ENCODE measurements at regions not wholly inside any gene's neighbourhood (a gene's known extent, or its start where the extent isn't known, plus 50 kb on each side); places are given as distances from the start of the nearest gene placed in this dataset.

DNA sequence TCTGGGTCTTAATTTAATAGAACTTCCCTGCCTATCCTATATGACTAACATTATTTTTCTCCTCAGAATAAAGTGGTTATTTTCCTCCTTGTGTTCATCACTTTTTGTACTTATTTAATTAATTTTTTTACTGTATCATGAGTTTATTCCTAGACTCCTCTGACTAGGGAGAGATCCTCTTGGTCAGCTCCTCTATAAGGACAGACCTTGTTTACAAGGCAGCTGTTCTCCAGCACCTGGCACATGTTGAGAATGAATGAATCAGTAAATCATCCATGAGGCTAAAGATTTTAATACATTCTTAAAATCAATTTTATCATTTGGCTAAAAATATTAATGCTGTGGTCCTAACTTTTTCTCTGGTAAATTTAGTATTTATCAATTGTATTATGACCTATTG is 139.8 kb downstream of the NUDT12 start:
- TF ChIP-seq, protein P1, sequence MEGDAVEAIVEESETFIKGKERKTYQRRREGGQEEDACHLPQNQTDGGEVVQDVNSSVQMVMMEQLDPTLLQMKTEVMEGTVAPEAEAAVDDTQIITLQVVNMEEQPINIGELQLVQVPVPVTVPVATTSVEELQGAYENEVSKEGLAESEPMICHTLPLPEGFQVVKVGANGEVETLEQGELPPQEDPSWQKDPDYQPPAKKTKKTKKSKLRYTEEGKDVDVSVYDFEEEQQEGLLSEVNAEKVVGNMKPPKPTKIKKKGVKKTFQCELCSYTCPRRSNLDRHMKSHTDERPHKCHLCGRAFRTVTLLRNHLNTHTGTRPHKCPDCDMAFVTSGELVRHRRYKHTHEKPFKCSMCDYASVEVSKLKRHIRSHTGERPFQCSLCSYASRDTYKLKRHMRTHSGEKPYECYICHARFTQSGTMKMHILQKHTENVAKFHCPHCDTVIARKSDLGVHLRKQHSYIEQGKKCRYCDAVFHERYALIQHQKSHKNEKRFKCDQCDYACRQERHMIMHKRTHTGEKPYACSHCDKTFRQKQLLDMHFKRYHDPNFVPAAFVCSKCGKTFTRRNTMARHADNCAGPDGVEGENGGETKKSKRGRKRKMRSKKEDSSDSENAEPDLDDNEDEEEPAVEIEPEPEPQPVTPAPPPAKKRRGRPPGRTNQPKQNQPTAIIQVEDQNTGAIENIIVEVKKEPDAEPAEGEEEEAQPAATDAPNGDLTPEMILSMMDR (IDR thresholded peaks at IDR 0.05; ENCODE audit: low read depth, low read length, missing control alignments) = no peak
- Histone ChIP-seq H3K27ac (no peak overlapping the region), H3K27me3 (replicated peaks) (no peaks in the 10 kb centered on the region), H3K36me3 (replicated peaks) (no peaks in the 10 kb centered on the region), H3K4me3 (ENCODE audit: low read depth, low read length) (no peak overlapping the region)
- in situ Hi-C loops (cut with HindIII; ENCODE audit: low pct_ligation_motif_present, low sequenced_read_pairs) = no loop called here
- DNase-seq = no peak

DNA sequence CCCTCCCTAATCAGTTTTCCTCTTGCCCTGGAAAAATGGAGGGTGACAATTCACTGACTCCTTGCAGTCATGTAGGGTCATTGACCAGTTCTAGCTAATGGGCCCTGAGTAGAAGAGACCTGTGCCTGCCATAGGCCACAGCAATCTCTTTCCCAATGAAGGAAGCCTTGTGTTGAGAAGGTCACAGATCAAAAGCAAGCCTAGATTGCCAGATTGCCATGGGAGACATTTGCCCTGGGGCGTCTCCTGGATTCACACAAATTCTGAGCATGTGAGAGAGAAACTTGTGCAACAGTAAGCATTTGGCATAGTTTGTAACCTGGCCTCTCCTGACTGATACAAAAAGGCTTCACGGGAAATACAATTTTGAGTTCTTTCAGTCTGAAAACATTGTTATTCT is 148.0 kb downstream of the NUDT12 start:
- Histone ChIP-seq H3K4me3 (ENCODE audit: low read depth, low read length) (no peak overlapping the region), H3K27ac (no peak overlapping the region), H3K27me3 (replicated peaks) (no peaks in the 10 kb centered on the region), H3K36me3 (replicated peaks) (no peaks in the 10 kb centered on the region)
- in situ Hi-C loops (cut with HindIII; ENCODE audit: low pct_ligation_motif_present, low sequenced_read_pairs) = no loop called here
- no peak for DNase-seq
- TF ChIP-seq, protein P1 (IDR thresholded peaks at IDR 0.05; ENCODE audit: low read depth, low read length, missing control alignments) = no peak

DNA sequence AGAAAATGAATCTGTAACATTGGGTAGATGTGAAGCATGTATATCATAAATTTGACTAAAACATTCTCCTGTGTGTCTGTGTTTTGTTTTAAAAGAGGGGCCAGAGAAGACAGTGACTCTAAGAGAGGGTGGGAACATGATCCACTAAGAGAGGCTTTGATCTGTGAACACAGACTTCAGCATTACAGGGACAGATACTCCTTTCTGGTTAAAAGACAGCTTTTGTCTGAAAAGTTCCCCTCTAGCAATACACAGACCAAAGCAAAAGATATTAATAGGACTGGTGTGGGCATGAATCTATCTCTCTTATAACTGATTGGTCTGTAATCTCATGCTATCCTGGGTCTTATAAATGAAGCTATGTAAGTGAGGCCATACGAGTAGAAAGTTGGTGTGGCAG is 150.9 kb downstream of the NUDT12 start:
- H3K4me3 ChIP-seq (ENCODE audit: low read depth, low read length) = no peak overlapping the region
- no peak overlapping the region for H3K27ac ChIP-seq
- TF ChIP-seq, protein P1 (IDR thresholded peaks at IDR 0.05; ENCODE audit: low read depth, low read length, missing control alignments) = no peak
- H3K36me3 ChIP-seq (replicated peaks) = no peaks in the 10 kb centered on the region
- in situ Hi-C loops (cut with HindIII; ENCODE audit: low pct_ligation_motif_present, low sequenced_read_pairs) = no loop called here
- no peak for DNase-seq
- H3K27me3 ChIP-seq (replicated peaks) = no peaks in the 10 kb centered on the region

DNA sequence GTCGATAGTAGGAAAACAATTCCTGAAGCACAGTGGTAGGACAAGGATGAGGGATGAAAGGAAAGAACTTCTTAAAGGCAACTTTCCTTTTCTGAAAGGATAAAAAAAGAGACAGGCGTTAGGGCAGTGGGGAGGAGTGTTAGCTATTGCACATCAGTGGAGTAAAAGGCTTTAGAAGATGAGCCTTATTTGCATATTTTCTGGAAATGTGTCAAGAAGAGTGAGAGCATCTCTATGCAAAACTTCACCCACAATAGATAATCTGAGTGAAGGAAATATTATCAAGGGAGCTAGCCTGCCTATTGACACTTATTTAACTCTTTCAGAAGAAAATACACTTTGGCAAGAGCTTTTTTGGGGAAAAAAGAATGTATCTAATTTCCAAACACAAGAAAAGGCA is 151.6 kb downstream of the MACIR start:
- H3K4me3 ChIP-seq (ENCODE audit: low read depth, low read length) = no peak overlapping the region
- H3K27me3 ChIP-seq (replicated peaks) = no peaks in the 10 kb centered on the region
- in situ Hi-C loops (cut with HindIII; ENCODE audit: low pct_ligation_motif_present, low sequenced_read_pairs) = no loop called here
- TF ChIP-seq, protein P1 (IDR thresholded peaks at IDR 0.05; ENCODE audit: low read depth, low read length, missing control alignments) = no peak
- no peaks in the 10 kb centered on the region for H3K36me3 ChIP-seq (replicated peaks)
- no peak for DNase-seq
- H3K27ac ChIP-seq = no peak overlapping the region

DNA sequence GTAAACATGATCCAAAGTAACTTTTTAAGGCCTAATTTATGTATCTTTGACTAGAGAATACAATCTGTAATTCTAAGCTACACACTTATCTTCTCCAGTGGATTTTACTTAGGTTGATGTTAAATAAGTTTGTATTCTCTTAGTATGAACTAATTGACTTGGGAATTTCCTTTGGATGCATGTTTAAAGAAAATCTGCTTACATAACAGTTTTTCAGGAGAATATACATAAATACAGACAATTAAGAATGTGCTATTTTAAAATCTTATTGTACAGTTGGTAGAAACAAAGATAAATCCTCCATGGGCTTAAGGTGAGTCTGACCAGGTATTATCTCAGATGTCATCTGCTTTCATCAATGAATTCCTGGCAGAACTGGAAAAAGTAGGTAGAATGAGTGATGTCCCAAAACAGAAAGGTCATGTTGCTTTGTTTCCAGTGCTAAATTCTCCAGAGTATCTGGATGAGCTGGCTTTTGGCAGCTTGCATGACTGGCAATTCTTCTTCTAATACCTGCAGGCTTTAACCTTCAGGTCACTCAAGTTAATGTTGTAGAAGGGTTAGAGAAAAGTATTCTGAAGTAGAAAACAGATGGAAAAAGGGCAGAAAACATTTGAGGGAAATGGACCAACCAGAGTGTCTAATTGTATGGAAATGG is 150.6 kb downstream of the MACIR start:
- DNase-seq = no peak
- Histone ChIP-seq H3K27ac (no peak overlapping the region), H3K36me3 (replicated peaks) (no peaks in the 10 kb centered on the region), H3K27me3 (replicated peaks) (no peaks in the 10 kb centered on the region), H3K4me3 (ENCODE audit: low read depth, low read length) (no peak overlapping the region)
- TF ChIP-seq, protein P1 (IDR thresholded peaks at IDR 0.05; ENCODE audit: low read depth, low read length, missing control alignments) = no peak
- in situ Hi-C loops (cut with HindIII; ENCODE audit: low pct_ligation_motif_present, low sequenced_read_pairs) = no loop called here

DNA sequence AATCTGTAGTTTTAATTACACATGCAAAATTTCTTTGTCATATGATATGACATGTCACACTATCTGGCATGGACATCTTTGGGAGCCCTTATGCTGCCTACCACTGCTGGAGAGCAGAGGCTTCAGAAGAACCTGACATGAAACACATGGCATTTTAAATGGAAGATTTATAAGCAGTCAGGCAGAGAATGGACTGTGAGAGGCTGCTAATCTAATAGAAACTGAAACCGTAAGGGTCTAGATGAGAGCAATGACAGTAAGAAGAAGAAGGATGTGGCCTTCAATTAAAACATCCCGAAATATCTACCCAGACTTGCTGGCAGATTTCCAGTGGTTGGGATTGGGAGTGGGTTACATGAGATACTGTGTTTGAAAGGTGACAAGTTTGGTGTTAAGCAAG is 149.8 kb downstream of the MACIR start:
- in situ Hi-C loops (cut with HindIII; ENCODE audit: low pct_ligation_motif_present, low sequenced_read_pairs) = no loop called here
- Histone ChIP-seq H3K27ac (no peak overlapping the region), H3K36me3 (replicated peaks) (no peaks in the 10 kb centered on the region), H3K27me3 (replicated peaks) (no peaks in the 10 kb centered on the region), H3K4me3 (ENCODE audit: low read depth, low read length) (no peak overlapping the region)
- TF ChIP-seq, protein P1 (IDR thresholded peaks at IDR 0.05; ENCODE audit: low read depth, low read length, missing control alignments) = no peak
- no peak for DNase-seq

All from brain microvascular endothelial cell (primary cell).